ENCODE measurements at regions not wholly inside any gene's neighbourhood (a gene's known extent, or its start where the extent isn't known, plus 50 kb on each side); places are given as distances from the start of the nearest gene placed in this dataset.
"Not testable (repeated sequence)": the region's sequence is repeated elsewhere in the genome, so short reads cannot be mapped to it uniquely, and the experiment has no call there.

DNA sequence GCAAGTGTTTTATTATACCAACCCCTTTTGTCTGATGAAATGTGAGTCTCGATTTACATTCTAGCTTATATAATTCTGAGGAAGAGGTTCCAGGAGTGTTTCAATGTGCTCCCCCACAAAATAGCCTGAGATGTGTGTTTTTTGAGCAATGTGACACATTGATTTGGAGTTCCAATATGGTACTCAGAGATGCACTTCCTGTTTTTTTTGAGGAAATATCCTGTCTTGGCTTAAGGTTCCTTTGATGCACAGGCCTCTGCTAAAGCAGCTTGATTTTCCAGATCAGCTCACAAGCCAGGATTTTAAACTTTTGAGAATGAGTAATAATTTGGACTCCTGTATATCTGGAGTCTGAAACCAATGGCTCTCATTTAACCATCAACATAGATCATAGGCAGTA lies 221.4 kb downstream of the ACTR3 start:
- DNase-seq (ENCODE audit: insufficient read length) (no peak), FAIRE-seq (no peak)
- no peak for TF ChIP-seq POLR2A (IDR thresholded peaks at IDR 0.05; ENCODE audit: low read depth, low read length)
- no peak for TF ChIP-seq TAF1 (IDR thresholded peaks at IDR 0.05; ENCODE audit: borderline replicate concordance, low read depth, low read length)
- no peak for TF ChIP-seq POLR2AphosphoS5 (IDR thresholded peaks at IDR 0.05; ENCODE audit: low read depth, low read length)

DNA sequence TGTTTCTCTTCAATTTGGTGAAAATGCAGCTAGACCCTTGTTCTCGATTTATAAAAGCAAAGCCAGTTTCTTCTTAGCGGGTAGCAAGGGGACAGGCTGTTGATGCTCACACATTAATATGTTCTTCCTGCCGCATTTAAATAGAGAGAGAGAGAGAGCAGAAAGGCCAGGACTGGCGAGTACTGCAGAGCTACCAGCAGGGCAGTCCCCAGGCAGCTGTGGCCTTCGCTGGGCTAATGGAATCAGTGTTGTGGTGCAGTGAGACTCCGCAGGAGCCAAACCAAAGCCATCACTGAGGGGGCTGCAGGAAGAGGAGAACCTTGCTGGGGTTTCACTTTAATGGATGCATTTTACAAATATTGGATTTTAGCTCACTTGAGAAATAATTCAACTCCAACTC lies 223.6 kb downstream of the ACTR3 start:
- FAIRE-seq: no peak
- TF ChIP-seq POLR2AphosphoS5 (IDR thresholded peaks at IDR 0.05; ENCODE audit: low read depth, low read length): no peak
- no peak for TF ChIP-seq POLR2A (IDR thresholded peaks at IDR 0.05; ENCODE audit: low read depth, low read length)
- no peak for TF ChIP-seq TAF1 (IDR thresholded peaks at IDR 0.05; ENCODE audit: borderline replicate concordance, low read depth, low read length)
- no peak for DNase-seq (ENCODE audit: insufficient read length)

- DNase-seq (ENCODE audit: insufficient read length) (no peak), FAIRE-seq (no peak)
- TF ChIP-seq POLR2AphosphoS5 (IDR thresholded peaks at IDR 0.05; ENCODE audit: low read depth, low read length) (no peak), TAF1 (IDR thresholded peaks at IDR 0.05; ENCODE audit: borderline replicate concordance, low read depth, low read length) (no peak), POLR2A (IDR thresholded peaks at IDR 0.05; ENCODE audit: low read depth, low read length) (no peak)
Measured at GRCh38 chr2:114118088-114118487, 228.2 kb downstream of the ACTR3 start.

DNA sequence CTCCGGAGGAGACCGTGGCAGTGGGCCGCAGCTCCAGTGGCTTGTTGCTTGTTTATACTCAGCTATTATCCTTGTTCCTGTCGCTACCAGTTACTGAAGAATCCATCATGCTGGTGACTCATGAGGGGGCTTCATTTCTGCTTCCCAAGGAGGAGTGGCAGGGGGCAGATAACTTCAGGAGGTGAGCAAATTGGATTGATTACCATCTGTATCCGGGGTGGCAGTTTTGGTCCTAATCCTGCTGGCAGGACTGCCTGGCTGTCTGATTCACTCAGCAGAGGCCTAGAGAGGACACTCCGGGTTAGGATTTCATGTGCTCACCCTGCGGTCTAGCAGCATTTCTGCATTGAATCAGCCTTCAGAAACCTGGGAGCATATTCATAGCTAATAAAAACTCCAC lies 230.0 kb downstream of the ACTR3 start:
- no peak for FAIRE-seq
- DNase-seq (ENCODE audit: insufficient read length): no peak
- TF ChIP-seq POLR2AphosphoS5 (IDR thresholded peaks at IDR 0.05; ENCODE audit: low read depth, low read length) (no peak), TAF1 (IDR thresholded peaks at IDR 0.05; ENCODE audit: borderline replicate concordance, low read depth, low read length) (no peak), POLR2A (IDR thresholded peaks at IDR 0.05; ENCODE audit: low read depth, low read length) (no peak)

DNA sequence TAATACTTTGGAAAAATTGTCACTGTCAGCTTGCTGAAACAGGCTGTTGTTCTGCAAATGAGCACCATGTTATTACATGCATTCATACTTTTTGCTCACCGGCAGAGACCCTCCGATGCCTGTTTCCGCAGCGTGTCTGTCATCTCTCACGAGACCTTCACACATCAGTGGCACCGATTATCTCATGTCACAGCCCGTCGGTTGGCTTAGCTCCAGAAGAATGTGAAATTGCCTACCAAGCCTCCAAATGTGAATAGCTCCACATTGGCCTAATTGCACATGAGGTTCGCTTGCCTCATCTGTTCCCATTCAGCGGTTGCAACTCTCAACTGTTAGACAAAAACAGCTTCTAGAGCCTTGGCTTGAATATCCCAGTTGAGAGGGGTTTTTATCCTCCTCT lies 233.0 kb downstream of the ACTR3 start:
- FAIRE-seq (no peak), DNase-seq (ENCODE audit: insufficient read length) (no peak)
- TF ChIP-seq POLR2AphosphoS5 (IDR thresholded peaks at IDR 0.05; ENCODE audit: low read depth, low read length) (no peak), POLR2A (IDR thresholded peaks at IDR 0.05; ENCODE audit: low read depth, low read length) (no peak), TAF1 (IDR thresholded peaks at IDR 0.05; ENCODE audit: borderline replicate concordance, low read depth, low read length) (no peak)

GRCh38 chr2:114123925-114124324 lies 234.0 kb downstream of the ACTR3 start:
- no peak for DNase-seq (ENCODE audit: insufficient read length)
- TF ChIP-seq POLR2A (IDR thresholded peaks at IDR 0.05; ENCODE audit: low read depth, low read length): no peak
- TF ChIP-seq POLR2AphosphoS5 (IDR thresholded peaks at IDR 0.05; ENCODE audit: low read depth, low read length): no peak
- no peak for FAIRE-seq

DNA sequence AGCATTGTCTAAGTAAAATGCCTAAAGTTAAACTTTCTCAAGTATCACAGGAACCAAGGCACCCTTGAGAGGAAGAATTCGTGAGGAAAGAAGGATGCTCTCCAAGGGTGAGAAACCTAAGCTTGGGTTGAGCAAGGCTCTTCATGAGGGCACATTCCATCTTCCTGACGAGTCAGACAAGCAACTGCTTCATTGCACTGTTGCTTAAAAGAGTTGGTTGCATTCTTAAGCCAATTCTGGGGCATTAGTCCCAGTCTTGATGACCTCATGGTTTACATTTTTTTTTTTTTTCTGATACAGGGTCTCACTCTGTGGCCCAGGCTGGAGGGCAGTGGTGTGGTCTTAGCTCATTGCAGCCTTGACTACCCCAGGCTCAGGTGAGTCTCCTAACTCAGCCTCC lies 237.5 kb downstream of the ACTR3 start:
- TF ChIP-seq TAF1 (IDR thresholded peaks at IDR 0.05; ENCODE audit: borderline replicate concordance, low read depth, low read length): no peak
- TF ChIP-seq POLR2AphosphoS5 (IDR thresholded peaks at IDR 0.05; ENCODE audit: low read depth, low read length): no peak
- no peak for TF ChIP-seq POLR2A (IDR thresholded peaks at IDR 0.05; ENCODE audit: low read depth, low read length)
- no peak for DNase-seq (ENCODE audit: insufficient read length)
- no peak for FAIRE-seq

- FAIRE-seq (no peak), DNase-seq (ENCODE audit: insufficient read length) (no peak)
- no peak for TF ChIP-seq POLR2AphosphoS5 (IDR thresholded peaks at IDR 0.05; ENCODE audit: low read depth, low read length)
Measured at GRCh38 chr2:114128263-114128662, 238.4 kb downstream of the ACTR3 start.

- no peak for DNase-seq (ENCODE audit: insufficient read length)
- FAIRE-seq: no peak
- TF ChIP-seq POLR2A (IDR thresholded peaks at IDR 0.05; ENCODE audit: low read depth, low read length): no peak
- no peak for TF ChIP-seq TAF1 (IDR thresholded peaks at IDR 0.05; ENCODE audit: borderline replicate concordance, low read depth, low read length)
- TF ChIP-seq POLR2AphosphoS5 (IDR thresholded peaks at IDR 0.05; ENCODE audit: low read depth, low read length): no peak
Measured at GRCh38 chr2:114128725-114129124, 238.8 kb downstream of the ACTR3 start.

DNA sequence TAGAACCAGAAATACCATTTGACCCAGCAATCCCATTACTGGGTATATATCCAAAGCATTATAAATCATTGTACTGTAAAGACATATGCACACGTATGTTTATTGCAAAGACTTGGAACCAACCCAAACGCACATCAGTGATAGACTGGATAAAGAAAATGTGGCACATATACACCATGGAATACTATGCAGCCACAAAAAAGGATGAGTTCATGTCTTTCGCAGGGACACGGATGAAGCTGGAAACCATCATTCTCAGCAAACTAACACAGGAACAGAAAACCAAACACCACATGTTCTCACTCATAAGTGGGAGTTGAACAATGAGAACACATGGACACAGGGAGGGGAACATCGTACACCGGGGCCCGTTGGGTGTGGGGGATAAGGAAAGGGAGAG lies 242.2 kb downstream of the ACTR3 start:
- DNase-seq (ENCODE audit: insufficient read length); FAIRE-seq: not testable (repeated sequence)

DNA sequence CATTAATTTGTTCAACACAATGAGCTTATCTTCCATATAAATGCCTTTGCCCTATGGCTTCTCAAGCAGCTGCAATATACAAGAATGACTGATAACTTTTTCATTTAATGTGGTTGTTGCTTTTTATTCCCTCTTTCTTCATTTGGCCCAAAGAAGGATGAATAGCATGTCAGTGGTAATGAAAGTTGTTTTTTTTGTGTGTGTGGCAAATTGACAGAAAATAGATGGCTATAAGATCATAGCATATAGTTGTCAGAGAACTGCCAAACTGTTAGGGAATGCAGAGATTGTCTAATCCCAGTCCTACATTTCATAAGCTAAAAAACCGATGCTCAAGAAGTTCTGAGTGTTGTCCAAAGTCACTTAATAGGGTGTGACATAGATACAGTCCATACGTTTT lies 244.3 kb downstream of the ACTR3 start:
- DNase-seq (ENCODE audit: insufficient read length) (no peak), FAIRE-seq (no peak)
- TF ChIP-seq TAF1 (IDR thresholded peaks at IDR 0.05; ENCODE audit: borderline replicate concordance, low read depth, low read length) (no peak), POLR2AphosphoS5 (IDR thresholded peaks at IDR 0.05; ENCODE audit: low read depth, low read length) (no peak), POLR2A (IDR thresholded peaks at IDR 0.05; ENCODE audit: low read depth, low read length) (no peak)

DNA sequence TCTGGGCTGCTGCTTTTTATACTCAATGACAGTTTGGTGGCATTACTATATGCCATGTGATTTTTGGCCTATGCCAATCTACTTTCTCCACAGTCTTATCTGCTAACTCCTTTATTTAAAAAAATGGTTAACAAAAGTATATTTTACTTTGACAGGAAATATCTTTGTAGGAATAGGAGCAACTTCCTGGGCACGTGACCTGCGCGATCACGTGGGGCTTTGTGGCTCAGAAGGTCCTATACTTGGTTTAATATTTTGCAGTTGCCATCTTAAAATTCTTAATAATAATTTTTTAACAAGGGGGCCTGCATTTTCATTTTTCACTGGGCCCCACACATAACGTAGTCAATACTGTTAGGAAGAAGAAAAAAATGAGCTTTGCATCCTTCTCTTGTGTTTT lies 249.7 kb downstream of the ACTR3 start:
- FAIRE-seq (no peak), DNase-seq (ENCODE audit: insufficient read length) (no peak)
- TF ChIP-seq POLR2A (IDR thresholded peaks at IDR 0.05; ENCODE audit: low read depth, low read length): no peak
- TF ChIP-seq POLR2AphosphoS5 (IDR thresholded peaks at IDR 0.05; ENCODE audit: low read depth, low read length): no peak
- no peak for TF ChIP-seq TAF1 (IDR thresholded peaks at IDR 0.05; ENCODE audit: borderline replicate concordance, low read depth, low read length)

DNA sequence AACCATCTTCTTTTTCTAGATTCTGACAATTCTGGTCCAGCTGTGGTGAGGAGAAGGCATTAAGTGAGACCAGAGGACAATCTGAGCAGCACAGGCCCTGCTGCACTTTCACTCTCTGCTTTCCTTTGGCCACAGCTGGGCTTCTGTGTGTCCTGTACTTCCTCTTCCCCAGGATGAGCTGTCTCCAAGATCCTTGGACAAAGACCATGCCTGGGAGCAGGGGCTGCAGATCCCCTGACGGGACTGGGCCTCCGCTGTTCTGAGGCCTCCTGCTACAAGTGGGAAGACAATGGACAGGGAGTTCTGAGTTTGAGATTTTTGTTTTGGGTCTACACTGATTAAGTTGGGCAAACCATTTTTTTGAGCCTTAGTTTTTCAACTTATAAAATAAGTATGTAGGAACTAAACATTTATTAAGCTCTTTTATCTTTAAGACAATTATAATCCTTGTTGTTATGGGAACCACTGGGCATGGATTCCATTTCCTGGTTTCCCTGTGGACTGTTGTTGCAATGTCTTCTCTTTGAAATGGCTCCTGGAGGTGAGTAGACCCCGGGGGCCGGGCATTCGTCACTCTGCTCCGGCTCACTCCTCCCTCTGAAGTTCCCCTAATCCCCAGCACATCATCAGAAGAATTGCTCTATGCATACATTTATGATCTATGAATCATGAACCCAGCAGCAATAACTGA lies 266.6 kb downstream of the ACTR3 start:
- no peak for TF ChIP-seq POLR2A (IDR thresholded peaks at IDR 0.05; ENCODE audit: low read depth, low read length)
- no peak for TF ChIP-seq TAF1 (IDR thresholded peaks at IDR 0.05; ENCODE audit: borderline replicate concordance, low read depth, low read length)
- TF ChIP-seq POLR2AphosphoS5 (IDR thresholded peaks at IDR 0.05; ENCODE audit: low read depth, low read length): no peak
- DNase-seq (ENCODE audit: insufficient read length) (no peak), FAIRE-seq (no peak)

All from GM12892 (cell line).